8988T (cell line): ENCODE measurements at regions not wholly inside any gene's neighbourhood (a gene's known extent, or its start where the extent isn't known, plus 50 kb on each side); places are given as distances from the start of the nearest gene placed in this dataset.
A peak's percentile ranks its signal among the peaks of the same experiment; 100 is the strongest.
"Not testable (repeated sequence)": the region's sequence is repeated elsewhere in the genome, so short reads cannot be mapped to it uniquely, and the experiment has no call there.

Experiments
- DNase-seq: peaks from one replicate; pipeline ENCODE4 v3.0.0; 2011

DNA sequence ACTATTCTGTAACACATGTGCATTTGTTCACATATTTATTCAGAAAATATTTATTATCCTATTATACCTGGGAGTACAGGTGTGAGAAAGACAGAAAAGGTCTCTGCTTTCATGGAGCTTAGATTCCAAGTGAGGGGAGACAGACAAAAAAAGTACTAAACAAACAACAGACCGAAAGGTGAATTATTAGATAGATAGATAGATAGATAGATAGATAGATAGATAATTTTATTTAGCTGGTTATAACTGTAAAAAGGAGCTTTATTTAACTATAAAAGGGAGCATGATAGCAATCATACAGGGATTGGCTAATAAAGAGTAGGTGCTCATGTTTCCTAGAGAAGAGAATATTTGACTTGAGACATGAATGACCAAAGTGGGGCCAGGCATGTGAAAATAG lies 119.4 kb downstream of the TNFSF18 start:
- DNase-seq, result no peak

DNA sequence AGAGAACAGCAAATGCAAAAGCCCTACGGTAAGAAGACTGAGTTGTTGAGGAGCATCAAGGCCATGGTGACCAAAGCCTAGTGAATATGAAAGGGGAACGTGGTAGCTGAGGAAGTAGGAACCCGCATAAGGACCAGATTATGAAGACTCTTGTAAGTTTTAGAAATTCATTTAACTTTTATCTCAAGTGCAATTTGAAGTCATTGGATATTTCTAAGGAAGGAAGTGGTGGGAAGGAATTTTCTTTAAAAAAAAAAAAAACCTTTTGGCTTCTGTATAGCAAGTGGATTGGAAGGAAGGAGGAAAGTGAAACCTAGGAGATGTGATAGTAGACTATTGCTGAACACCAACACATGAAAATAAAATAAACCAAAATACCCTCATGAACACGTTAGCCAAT lies 119.0 kb downstream of the TNFSF18 start:
- no peak for DNase-seq

DNA sequence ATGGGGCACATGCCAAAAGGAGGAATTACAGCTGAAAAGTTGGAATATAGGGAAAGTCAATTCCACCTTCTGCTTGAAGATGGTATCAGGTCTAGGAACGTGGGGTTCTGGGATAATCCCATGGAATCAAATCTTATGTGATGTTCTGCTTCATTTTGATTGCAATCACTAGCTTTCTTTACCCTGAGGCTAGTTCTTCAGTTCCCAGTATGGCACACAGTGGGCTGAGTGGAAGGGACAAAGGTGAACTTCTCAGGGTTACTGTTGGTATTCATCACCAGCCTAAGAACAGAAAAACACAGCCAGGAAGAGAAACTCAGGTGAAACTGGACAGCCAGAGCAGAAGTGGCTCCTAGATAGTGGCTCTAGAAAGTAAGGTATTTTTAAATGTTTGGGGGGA lies 117.8 kb downstream of the TNFSF18 start:
- DNase-seq, result no peak

DNA sequence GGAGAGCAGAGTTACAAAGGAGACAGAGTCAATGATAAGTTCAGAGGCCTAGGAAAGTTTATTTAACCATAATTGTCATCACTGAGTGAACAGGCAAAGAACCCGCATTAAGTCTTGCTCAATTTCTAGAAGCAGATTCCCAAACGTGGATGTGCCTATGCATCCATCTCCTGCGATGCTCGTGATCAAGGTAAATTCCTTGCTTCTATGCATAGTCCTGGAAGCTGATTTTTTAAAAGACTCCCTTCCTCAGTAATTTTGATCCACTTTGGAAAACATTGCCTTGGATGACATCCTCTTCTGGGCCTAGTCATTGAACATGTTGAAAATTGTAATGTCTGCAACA lies 116.4 kb downstream of the TNFSF18 start:
- DNase-seq, result no peak

DNA sequence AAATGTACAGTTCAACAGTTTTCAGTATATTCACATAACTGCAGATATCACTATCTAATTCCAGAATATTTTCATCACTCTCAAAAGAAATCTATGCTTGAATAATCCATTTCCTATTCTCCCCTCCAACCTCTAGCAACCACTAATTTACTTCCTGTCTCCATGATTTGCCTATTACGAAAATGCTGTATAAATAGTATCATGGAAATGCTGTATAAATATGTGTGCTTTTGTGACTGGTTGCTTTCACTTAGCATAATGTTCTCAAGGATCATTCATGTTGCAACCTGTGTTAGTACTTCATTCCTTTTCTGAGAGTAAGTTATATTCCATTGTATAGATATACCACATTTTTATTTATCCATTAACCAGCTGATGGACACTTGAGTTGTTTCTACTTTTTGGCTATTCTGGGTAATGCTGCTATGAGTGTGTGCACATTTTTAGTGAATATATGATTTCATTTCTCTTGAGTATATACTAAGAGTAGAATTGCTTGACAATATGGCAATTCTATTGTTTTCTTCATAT lies 115.6 kb downstream of the TNFSF18 start:
- no peak for DNase-seq

DNA sequence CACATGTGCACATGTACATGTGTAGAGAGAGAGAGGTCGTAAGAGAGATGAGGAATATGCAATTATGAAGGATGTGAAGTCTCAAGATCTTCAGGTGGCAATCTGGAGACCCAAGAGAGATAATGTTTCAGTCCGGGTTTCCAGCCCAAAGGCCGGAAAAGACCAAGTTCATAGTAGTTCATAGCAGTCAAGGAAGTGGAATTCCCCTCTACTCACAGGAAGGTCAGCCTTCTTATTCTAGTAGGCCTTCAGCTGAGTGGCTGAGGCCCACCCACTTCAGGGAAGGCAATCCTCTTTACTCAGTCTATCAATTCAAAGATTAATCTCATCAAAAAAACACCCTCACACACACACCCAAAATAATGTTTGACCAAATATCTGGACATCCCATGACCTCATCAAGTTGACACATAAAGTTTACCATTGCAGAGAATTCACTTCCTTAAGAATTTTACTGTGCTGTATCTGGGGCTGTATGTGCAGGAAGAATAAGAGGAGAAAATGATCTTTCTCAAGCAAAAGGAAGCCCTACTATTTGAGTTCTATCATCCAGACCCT lies 114.6 kb downstream of the TNFSF18 start:
- DNase-seq, result no peak

GRCh38 chr1:172938681-172939080 lies 112.1 kb downstream of the TNFSF18 start:
- DNase-seq, result no peak

GRCh38 chr1:172939475-172939874 lies 111.3 kb downstream of the TNFSF18 start:
- no peak for DNase-seq

DNA sequence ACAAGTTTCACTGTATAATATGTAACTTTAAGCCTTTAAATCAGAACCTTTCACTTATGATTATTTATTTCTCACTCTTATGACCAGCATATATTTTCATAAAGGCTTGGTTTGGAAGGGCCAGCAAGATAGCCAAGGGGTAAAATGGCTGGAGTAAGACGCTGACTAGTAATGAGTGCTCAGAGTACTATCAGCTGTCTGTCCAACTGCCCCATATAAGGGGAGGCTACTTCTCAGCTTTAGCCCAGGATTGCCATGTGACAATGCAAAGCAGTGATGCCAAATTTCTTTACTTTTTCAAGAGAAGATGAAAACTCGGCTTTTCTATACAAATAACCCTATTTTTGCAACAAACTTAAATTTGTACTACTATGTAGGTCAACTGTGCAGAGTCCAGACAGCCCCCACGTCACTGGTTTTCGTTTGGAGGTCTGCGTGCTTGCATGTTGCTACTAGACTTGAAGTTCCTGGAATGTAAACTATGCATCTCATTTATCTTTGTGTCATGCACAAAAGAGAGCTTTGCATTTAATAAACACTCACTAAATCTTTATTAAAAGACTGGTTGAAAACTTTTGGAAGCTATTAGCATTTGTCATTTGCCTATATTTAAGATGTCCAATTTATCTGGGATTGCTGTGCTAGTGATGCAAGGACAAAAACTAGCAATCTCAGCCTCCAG lies 110.4 kb downstream of the TNFSF18 start:
- DNase-seq, result no peak

GRCh38 chr1:172941471-172941870 lies 109.3 kb downstream of the TNFSF18 start:
- no peak for DNase-seq

DNA sequence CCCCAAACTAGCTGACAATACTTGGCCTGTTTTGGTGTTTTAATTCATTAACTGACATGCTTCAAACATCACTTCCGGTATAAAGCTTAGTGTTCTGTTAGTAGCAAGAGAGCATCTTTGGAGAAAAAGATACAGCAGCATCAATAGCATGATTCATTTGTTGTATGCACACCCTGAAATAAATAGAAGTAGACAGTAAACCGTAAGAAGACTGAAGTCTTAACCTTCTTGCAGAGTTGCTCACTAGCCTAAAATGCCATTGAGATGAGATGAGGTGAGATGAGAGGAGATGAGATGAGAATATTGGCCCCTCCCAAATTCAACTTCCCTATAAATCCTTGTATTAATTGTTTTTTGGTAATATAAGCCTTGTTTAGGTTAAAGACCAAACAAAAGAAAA lies 108.8 kb downstream of the TNFSF18 start:
- no peak for DNase-seq

DNA sequence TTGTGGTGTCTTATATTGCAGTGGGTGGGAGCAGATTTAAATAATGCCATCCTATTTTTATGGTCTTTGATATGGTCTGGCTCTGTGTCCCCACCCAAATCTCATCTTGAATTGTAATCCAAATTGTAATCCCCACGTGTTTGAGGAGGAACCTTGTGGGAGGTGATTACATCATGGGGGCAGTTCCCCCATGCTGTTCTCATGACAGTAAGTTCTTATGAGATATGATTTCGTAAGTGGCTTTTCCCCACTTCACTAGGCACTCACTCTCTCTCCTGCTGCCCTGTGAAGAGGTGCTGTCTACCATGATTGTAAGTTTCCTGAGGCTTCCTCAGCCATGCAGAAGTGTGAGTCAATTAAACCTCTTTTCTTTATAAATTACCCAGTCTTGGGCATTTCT lies 107.6 kb downstream of the TNFSF18 start:
- DNase-seq, result not testable (repeated sequence)

- DNase-seq, result no peak
Measured at GRCh38 chr1:172944931-172945330, 105.8 kb downstream of the TNFSF18 start.

- DNase-seq, result no peak
Measured at GRCh38 chr1:172946814-172947507, 103.8 kb downstream of the TNFSF18 start.

DNA sequence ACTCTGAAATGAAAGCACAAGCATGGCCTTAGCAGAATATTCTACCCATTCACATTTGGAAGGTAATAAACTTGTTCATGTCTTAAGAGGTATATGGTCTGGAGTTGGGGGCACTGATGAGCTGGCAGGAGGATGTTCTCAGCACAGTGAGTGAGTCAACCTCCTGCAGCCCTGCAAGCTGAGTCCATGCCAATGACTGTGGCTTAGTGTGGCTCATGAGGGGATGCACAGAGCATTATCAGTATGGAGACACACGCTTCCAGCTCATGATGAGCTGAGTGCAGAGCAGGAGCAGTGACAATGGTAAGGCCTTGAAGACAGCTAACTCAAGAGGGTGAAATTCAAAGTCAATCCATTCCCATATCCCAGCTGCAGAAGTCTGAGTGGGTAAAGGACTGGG lies 102.3 kb downstream of the TNFSF18 start:
- DNase-seq, result peak; percentile 21

DNA sequence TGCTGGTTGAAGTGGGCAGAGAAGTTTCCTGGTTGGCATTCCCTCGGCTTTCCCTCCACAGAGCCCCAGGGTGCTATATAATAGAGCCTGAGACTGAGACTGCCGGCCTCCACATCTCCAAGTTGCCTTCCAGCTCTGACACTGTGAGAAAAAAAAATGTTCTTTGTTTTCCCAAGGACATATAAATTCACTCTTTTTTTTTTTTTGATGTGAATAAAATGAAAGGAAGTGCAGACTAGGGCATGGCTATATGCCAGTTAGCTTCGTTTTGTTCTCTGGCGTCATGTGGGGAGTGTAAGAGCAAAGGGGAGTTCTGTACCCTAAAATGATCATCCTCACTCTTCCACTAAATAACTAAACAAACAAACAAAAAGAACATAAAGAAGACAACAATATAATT lies 101.6 kb downstream of the TNFSF18 start:
- no peak for DNase-seq

DNA sequence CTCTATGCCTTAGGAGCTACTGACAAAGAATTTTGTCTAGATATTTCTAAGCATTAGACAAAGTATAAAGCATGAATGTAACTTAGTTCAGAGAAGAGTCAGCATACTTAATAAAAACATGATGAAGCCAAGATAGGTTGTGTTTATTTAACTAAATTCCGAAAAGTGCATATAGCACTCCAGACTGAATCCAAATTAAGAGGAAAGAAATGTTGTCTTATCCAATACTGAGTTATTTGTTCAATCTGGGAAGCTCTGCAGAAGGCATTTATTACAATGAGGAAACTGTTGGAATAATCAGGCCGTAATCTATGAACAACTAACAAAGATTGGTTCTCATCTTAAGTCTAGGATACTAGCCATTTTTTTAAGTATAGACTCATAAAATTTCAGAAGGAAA lies 100.2 kb downstream of the TNFSF18 start:
- no peak for DNase-seq

GRCh38 chr1:172951730-172952365 lies 98.9 kb downstream of the TNFSF18 start:
- DNase-seq, result no peak

GRCh38 chr1:172952516-172952915 lies 98.2 kb downstream of the TNFSF18 start:
- no peak for DNase-seq

GRCh38 chr1:172954476-172955150 lies 96.1 kb downstream of the TNFSF18 start:
- no peak for DNase-seq

DNA sequence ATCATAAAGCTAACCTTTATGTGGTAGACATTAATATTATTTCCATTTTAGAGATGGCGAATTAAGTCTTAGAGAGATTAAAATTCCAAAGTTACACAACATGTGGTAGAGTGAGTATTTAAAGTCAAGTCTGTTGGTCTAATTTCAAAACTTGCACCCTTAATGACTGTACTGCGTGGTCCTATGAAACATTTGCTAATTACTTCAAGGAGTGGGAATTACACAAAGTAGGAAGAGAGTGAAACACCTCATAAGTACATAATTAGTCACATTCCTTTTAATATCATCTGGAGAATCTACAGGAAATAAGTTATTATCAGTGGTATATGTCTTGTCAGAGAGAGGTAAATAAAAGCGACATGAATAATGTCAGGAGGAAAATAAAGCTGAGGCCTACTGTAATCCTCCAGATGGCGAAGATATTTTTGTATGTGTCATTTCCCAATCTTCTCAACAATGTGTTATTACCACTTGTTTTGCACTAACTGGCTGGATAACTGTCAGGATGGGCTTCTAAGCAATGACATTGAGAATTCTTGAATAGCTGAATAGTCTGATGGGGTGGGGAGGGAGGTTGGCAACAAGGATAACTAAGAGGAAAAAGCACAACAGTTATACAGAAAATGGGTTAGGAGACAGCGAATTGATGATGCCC lies 95.5 kb downstream of the TNFSF18 start:
- DNase-seq, result no peak

DNA sequence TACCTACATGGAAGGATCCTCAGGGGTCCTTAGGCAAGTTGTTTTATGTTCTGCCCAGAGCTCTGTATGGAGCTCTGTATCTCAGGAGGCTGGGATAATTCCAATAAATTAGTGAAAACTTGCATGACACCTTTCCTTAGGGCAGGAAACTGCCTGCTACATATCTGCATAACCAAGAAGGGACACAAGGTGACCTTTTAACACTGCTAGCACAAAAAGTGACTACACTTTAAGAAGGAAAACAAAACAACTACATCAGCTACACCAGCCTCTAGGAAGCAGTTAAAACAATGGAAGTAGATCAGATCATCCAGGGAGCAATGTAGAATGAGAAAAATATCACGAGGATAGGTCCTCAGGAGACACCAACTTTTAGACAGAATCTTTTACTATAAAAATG lies 93.9 kb downstream of the TNFSF18 start:
- DNase-seq, result no peak

DNA sequence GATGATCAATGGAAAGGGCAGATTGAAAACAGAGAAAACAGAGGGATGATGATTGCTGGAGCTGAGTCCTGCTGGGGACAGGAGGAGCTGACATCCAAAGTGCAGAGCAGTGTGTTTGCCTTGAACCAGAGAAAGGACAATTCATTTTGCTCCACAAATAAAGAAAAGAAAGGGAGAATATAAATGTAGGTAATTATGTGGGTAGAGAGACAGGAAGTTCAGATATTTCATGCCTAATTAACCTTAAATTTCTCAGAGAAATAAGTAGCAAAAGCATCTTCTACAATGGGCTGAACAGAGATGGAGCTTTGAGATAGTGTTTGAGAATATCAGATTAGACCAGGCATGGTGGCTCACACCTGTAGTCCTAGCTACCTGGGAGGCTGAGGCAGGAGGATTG lies 93.2 kb downstream of the TNFSF18 start:
- no peak for DNase-seq
